ENCODE measurements at regions not wholly inside any gene's neighbourhood (a gene's known extent, or its start where the extent isn't known, plus 50 kb on each side); places are given as distances from the start of the nearest gene placed in this dataset.

- H3K4me3 ChIP-seq (ENCODE audit: low read length) = no peak overlapping the region
- no peak for TF ChIP-seq CTCF (conservative IDR thresholded peaks at IDR 0.05; ENCODE audit: low read depth, low read length)
- DNase-seq (ENCODE audit: low read depth) = no peak
Observed at GRCh38 chr4:175377203-175377602, 434.9 kb downstream of the GPM6A start.

GRCh38 chr4:175378372-175378771 lies 433.7 kb downstream of the GPM6A start:
- no peak for TF ChIP-seq CTCF (conservative IDR thresholded peaks at IDR 0.05; ENCODE audit: low read depth, low read length)
- no peak for DNase-seq (ENCODE audit: low read depth)
- no peak overlapping the region for H3K4me3 ChIP-seq (ENCODE audit: low read length)

- TF ChIP-seq CTCF (conservative IDR thresholded peaks at IDR 0.05; ENCODE audit: low read depth, low read length) = no peak
- DNase-seq (ENCODE audit: low read depth) = no peak
- H3K4me3 ChIP-seq (ENCODE audit: low read length) = no peak overlapping the region
Observed at GRCh38 chr4:175380841-175381240, 431.2 kb downstream of the GPM6A start.

- DNase-seq (ENCODE audit: low read depth) = no peak
- no peak overlapping the region for H3K4me3 ChIP-seq (ENCODE audit: low read length)
- TF ChIP-seq CTCF (conservative IDR thresholded peaks at IDR 0.05; ENCODE audit: low read depth, low read length) = no peak
Observed at GRCh38 chr4:175385797-175386196, 426.3 kb downstream of the GPM6A start.

- no peak for TF ChIP-seq CTCF (conservative IDR thresholded peaks at IDR 0.05; ENCODE audit: low read depth, low read length)
- DNase-seq (ENCODE audit: low read depth) = no peak
- no peak overlapping the region for H3K4me3 ChIP-seq (ENCODE audit: low read length)
Observed at GRCh38 chr4:175386776-175387507, 425.1 kb downstream of the GPM6A start.

- TF ChIP-seq CTCF (conservative IDR thresholded peaks at IDR 0.05; ENCODE audit: low read depth, low read length) = no peak
- no peak overlapping the region for H3K4me3 ChIP-seq (ENCODE audit: low read length)
- no peak for DNase-seq (ENCODE audit: low read depth)
Observed at GRCh38 chr4:175394208-175394607, 417.9 kb downstream of the GPM6A start.

- TF ChIP-seq CTCF (conservative IDR thresholded peaks at IDR 0.05; ENCODE audit: low read depth, low read length) = no peak
- no peak for DNase-seq (ENCODE audit: low read depth)
- no peak overlapping the region for H3K4me3 ChIP-seq (ENCODE audit: low read length)
Observed at GRCh38 chr4:175405961-175406360, 406.1 kb downstream of the GPM6A start.

Measured in retinal pigment epithelial cell (primary cell).